Activated T-cell treated with anti-CD3 and anti-CD28 coated beads for 24 hours (primary cell): ENCODE measurements at regions not wholly inside any gene's neighbourhood (a gene's known extent, or its start where the extent isn't known, plus 50 kb on each side); places are given as distances from the start of the nearest gene placed in this dataset.

ENCODE experiments used
- DNase-seq: peaks from one replicate; pipeline ENCODE4 v3.0.0-alpha.2; 2020; ENCODE audit warnings: low read depth

- DNase-seq = no peak
Measured at GRCh38 chr3:17982211-17982880, 239.9 kb upstream of the TBC1D5 start.

- no peak for DNase-seq
Measured at GRCh38 chr3:17980863-17981262, 238.4 kb upstream of the TBC1D5 start.

- no peak for DNase-seq
Measured at GRCh38 chr3:17979911-17980310, 237.5 kb upstream of the TBC1D5 start.

GRCh38 chr3:17979252-17979651 lies 236.8 kb upstream of the TBC1D5 start:
- DNase-seq = no peak

- DNase-seq = no peak
Measured at GRCh38 chr3:17974206-17974841, 231.9 kb upstream of the TBC1D5 start.

- no peak for DNase-seq
Measured at GRCh38 chr3:17972959-17973906, 230.8 kb upstream of the TBC1D5 start.

GRCh38 chr3:17972476-17972875 lies 230.0 kb upstream of the TBC1D5 start:
- DNase-seq = no peak

- DNase-seq = no peak
Measured at GRCh38 chr3:17972030-17972429, 229.6 kb upstream of the TBC1D5 start.

- no peak for DNase-seq
Measured at GRCh38 chr3:17969985-17970568, 227.6 kb upstream of the TBC1D5 start.

- DNase-seq = no peak
Measured at GRCh38 chr3:17969244-17969643, 226.8 kb upstream of the TBC1D5 start.

- DNase-seq = no peak
Measured at GRCh38 chr3:17967953-17968607, 225.6 kb upstream of the TBC1D5 start.

- no peak for DNase-seq
Measured at GRCh38 chr3:17967111-17967510, 224.7 kb upstream of the TBC1D5 start.

GRCh38 chr3:17965331-17965730 lies 222.9 kb upstream of the TBC1D5 start:
- no peak for DNase-seq

- DNase-seq = no peak
Measured at GRCh38 chr3:17964108-17964507, 221.7 kb upstream of the TBC1D5 start.

GRCh38 chr3:17955411-17955810 lies 213.0 kb upstream of the TBC1D5 start:
- no peak for DNase-seq

- DNase-seq = no peak
Measured at GRCh38 chr3:17954801-17955200, 212.4 kb upstream of the TBC1D5 start.

GRCh38 chr3:17951241-17951640 lies 208.8 kb upstream of the TBC1D5 start:
- DNase-seq = no peak

GRCh38 chr3:17949101-17949500 lies 206.7 kb upstream of the TBC1D5 start:
- DNase-seq = no peak

GRCh38 chr3:17947833-17948232 lies 205.4 kb upstream of the TBC1D5 start:
- no peak for DNase-seq

- DNase-seq = no peak
Measured at GRCh38 chr3:17946619-17947018, 204.2 kb upstream of the TBC1D5 start.

- no peak for DNase-seq
Measured at GRCh38 chr3:17945799-17946399, 203.5 kb upstream of the TBC1D5 start.
